CMK (cell line): ENCODE measurements at regions not wholly inside any gene's neighbourhood (a gene's known extent, or its start where the extent isn't known, plus 50 kb on each side); places are given as distances from the start of the nearest gene placed in this dataset.
"Not testable (repeated sequence)": the region's sequence is repeated elsewhere in the genome, so short reads cannot be mapped to it uniquely, and the experiment has no call there.

Experiments used
- DNase-seq: peaks from one replicate; pipeline ENCODE4 v3.0.0-alpha.2; 2010; ENCODE audit warnings: low read depth

DNA sequence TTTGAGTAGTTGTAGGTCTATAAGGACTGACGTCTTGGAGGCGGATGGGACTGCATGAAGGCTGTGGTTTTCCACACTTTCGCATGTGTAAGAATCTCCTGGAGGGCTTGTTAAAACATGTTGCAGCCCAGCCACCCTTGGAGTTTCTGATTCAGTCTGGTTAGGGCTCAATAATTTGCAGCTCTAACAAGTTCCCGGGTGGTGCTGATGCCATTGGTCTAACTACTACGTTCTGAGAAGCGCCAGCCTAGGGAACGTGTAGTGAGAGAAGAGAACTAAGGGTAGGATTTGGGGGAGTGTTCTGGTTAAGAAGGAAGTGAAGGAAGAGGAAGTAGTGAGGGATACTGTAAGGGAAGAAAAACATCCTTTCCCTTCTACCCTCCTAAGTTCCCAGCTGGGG lies 138.9 kb downstream of the LARP7 start:
- no peak for DNase-seq

DNA sequence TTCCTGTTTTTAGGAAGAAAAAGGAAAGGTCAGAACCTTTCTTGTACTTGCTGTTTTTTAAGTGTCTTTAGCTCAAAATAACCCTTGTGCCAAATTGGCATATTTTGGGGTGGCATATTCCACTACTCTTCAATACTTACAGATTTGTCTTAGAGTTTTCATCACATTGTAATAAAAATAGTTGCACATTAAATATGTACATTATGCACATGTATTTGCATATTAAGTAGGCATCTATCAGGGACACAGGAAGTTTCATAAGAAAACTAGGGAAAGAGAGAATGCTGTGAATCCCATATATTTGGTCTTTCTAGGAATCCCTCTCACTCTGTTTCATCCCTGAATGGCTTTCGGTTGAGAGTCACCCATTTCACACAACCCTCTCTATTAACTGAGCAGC lies 139.6 kb downstream of the LARP7 start:
- DNase-seq, result no peak

DNA sequence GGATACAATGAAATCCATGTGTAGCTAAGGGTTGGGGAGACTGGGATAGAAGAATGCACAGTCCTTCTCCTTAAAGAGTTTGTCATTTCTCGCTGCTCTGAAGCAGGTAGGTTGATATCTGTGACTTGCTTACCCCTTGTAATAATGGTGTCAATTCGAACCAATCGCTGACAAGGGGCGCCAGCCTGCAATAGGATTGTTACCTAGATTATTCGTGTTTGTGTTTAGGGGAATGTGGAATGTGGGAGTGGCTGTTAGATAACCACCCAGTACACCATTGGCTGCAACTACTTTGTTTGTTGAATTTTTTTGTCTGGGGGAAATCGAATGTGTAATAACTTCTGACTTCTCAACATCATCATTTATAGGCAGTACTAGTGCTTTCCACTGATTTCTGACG lies 141.6 kb downstream of the LARP7 start:
- no peak for DNase-seq

DNA sequence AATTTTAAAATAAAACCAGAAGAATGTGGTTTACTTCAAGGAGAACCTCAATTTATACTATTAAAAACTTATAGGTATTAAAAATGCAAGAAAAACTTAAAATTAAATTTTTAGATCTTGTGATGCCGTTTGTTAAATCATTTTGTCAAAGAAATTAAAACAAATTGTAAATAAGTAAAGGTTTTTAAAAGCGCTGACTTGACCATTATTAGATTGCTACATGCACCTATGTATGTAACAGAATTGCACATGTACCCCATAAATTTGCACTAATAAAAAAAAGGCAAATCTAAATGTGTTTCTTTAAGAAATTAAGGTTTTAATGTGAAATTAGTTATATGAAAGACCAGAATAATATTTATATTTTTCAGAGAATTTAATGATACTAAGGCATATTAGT lies 156.1 kb downstream of the LARP7 start:
- no peak for DNase-seq

DNA sequence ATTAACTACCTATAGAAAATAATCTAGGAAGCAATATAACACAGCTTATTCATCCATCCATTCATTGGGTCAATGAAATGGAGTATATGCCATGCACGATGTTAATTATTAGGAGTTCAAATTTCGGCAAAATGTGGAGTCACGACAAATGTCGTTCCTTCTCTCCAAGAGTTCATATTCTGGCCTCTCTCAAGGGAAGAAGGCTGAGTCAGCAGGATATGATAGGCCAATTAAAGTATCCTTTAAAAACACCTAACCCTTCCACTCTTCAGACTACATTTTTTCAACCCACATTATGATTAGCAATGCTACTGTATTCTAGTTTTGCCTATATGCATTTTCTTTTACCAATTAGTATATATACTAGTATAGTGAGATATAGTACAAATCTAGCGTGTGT lies 163.1 kb downstream of the LARP7 start:
- DNase-seq, result no peak

DNA sequence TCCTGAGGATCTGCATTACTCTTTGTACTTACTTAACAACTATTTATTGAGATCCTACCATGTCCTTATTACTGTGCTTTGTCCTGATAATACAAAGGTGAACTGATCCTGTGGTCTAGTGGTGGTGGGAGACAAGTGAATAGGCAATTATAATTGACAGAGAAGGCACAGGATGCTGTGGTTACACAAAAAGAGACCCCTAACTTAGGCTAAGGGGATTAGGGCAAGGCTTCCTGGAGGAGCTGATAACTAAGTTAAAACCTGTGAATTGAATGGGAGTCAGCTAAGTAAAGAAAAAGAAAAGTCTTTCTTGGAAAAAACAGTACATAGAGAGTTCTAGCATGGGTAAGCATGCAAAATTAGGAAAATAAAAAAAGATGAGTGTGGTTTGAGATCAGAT lies 164.4 kb downstream of the LARP7 start:
- DNase-seq, result no peak

DNA sequence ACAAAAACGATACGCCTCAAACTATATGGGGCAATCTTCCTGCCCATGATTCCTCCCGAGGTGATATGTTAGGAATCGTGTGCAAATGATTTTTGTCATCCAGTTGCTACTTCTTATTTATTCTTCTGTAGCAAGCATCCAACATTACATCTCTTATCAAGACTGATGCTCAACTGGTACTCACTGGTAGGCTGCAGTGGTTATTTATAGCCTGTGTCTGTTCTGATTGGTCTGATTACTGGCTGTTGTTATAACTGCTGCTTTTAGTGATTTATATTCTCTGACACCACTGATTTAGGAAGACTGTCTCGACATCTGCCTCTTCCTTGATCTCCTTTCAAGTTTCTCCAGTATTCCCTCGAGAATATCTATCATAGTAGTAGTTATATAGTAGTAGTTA lies 165.8 kb downstream of the LARP7 start:
- DNase-seq, result no peak

DNA sequence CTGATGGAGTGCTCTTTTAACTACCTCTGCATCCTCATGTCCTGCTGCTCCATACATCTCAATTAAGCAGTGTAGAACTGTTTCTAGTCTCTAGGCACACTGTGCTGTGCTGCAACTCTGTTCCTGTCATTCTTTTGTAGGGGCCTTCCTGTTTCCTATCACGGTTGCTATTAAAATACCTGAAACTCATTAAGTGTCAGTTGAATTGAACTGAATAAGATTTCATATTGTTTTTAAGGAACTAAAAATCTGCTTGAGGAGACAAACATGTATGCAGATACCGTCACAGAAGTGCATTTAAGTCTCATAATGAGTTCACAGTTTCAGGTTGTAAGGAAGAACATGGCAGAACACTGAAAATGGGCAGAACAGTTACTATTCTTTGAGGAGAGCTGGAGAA lies 170.1 kb downstream of the LARP7 start:
- no peak for DNase-seq

DNA sequence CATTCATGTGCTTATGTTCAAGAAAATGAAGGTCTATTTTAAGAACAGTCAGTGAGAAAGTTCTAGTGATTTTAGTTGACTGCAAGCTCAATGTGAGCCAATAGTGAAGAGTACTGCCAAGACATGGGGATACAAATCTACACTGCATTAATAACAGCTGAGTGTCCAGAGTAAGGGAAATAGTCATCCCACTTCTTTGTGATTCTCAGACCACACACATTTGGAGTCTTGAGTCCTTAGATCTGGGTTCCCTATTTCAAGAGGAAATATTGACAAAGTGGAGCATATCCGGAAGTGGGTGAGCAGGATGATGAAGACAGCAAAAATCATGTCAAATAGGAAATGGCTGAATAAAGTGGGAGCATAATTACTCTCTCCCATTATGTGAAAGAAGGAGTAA lies 171.1 kb downstream of the LARP7 start:
- no peak for DNase-seq

DNA sequence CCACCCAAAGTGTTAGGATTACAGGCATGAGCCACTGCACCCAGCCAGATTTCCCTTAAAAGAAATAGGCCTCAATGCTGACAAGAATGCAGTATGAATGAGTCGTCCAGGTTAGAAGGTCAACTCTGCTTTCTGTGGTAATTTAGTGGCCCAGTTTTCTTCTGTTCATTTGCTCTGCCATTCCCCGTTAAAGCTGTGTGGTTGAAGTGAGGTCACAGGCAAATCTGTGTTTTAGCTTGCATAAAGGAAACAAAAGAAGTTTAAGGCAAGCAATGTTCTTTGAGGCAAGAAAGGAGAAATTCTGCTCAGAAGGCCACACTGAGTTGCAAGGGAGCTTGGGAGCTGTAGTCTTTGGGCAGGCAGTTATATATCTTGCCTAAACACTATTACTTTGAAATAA lies 176.8 kb downstream of the LARP7 start:
- no peak for DNase-seq

DNA sequence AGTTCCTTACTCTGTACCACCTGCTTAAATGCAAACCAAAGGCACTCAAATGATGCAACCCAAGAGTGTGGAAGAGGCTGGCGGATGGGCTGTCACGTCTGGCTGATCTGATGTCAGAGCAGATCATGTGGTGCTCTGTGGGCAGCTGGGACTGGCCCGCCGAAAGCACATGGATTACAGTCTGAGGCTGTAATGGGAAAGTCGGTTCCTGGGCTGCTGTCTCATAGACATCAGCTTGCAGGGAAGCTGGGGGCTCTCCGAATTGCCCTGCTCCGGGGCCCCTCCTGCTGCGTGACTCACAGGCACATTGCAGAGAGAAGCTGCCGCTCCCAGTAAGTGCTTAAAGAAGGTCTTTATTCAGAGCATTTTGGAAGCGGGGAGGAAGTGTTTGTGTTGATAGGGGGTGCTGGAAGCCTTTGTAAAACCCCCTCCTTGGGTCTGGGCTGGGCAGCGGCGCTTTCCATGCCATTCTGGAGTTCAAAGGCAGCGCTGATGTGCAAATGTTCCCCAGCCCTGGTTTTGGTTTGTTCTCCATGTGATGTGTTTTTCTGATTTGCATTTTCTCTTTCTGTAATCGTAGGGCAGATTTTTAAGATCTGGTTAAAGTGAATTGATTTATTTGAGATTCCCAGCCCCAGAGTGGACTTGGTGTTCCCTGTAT lies 181.1 kb downstream of the LARP7 start:
- peak; percentile 5 for DNase-seq

DNA sequence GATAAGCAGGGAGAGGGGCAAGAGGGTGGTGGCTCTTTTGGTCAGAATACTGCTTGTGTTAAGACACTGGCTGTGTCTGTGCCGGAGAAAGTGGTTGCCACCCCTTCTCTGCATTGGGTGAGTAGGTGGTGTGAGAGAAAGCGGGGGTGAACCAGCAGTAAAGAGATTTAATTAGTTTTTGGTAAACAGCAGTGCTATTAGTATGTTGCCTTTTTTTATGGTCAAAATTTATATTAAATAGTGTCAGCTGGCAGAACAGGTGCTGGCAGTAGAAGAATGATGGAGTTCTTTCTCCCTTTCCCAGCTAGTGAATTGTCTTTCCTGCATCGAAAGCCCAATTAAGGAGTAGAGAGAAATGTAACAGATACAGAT lies 181.6 kb downstream of the LARP7 start:
- DNase-seq, result no peak

DNA sequence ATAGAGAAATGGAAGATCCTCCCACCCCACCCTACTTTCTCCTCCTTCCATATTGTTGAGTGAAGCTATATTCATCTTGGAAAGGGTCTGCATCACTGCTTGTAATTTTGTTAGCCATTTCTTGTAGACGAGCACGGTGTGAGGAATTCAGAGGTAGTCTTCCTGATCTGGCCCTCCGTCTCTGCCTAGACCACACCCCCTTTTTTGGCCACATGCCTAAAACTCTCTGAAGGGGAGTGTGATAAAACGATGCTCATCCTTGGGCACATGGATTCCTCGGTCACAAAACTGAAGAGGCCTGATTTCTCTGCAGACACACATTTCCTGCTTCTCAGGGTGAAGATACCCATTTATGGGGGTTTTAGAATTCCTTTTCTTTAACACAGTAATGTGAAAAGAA lies 182.8 kb downstream of the LARP7 start:
- DNase-seq, result no peak

DNA sequence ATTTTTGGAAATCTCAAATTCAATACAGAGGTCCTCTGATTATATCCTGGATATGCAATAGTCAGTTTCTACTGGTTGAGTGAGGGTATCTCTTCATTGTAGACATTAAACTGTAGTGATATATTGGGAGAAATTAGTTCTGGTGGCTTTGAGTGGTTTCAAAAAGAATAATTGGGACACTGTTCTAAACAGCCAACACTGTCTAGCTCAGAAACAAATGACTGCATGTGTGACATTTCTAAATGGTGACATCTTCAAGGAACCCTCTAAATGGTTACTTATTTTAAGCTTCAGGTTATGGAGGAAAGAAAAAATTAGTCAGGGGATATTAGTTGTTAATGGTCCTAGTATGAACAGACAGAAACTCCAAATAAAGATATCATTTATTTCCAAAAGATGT lies 186.2 kb downstream of the LARP7 start:
- no peak for DNase-seq

DNA sequence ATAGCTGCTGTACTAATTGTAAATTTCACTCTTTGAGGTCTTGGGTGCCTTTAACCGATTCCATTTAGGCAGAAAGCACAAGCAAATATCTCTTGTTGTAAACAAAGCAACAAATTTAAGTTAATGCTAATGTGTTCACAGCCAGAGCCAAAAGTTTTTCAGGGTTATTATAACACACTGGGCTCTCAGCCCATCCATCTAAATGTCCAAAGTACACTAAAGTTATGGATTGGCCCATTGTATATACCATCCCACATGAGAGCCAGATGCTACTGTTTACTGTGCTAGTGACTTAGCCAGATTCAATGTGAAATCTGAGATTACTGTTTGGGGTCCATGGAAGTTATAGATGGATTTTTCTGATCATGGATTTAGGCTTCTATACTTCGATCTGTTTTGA lies 186.7 kb downstream of the LARP7 start:
- no peak for DNase-seq

DNA sequence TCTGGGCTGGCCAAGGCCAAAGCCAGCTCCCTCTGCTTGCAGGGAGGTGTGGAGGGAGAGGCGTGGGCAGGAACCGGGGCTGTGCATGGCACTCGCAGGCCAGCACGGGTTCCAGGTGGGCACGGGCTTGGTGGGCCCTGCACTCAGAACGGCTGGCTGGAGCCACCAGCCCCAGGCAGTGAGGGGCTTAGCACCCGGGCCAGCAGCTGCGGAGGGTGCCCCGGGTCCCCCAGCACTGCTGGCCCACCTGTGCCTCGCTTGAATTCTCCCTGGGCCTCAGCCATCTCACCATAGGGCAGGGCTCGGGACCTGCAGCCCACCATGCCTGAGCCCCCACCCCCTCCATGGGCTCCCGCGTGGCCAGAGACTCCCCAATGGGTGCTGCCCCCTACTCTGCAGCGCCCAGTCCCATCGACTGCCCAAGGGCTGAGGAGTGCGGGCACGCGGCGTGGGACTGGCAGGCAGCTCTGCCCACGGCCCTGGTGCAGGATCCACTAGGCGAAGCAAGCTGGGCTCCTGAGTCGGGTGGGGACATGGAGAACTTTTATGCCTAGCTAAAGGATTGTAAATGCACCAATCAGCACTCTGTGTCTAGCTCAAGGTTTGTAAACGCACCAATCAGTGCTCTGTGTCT lies 193.9 kb downstream of the LARP7 start:
- DNase-seq, result no peak

DNA sequence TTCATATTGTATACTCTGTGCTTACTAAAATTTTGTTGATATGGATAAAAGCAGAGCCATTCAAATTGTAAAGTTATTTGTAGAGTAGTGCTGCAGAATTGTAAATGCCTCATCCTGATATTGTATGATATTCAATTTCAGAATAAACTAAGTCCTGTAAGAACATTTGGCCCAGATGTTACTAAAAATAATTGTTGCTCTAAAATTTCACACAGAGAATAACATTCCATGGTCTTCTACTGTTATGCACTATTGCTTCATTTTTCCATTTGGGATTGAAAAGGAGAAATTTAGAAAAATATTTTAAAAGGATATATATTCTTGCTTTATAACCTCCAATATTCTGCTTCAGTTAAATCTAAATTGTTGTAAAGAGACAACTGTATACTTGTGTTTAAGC lies 195.6 kb downstream of the LARP7 start:
- no peak for DNase-seq

DNA sequence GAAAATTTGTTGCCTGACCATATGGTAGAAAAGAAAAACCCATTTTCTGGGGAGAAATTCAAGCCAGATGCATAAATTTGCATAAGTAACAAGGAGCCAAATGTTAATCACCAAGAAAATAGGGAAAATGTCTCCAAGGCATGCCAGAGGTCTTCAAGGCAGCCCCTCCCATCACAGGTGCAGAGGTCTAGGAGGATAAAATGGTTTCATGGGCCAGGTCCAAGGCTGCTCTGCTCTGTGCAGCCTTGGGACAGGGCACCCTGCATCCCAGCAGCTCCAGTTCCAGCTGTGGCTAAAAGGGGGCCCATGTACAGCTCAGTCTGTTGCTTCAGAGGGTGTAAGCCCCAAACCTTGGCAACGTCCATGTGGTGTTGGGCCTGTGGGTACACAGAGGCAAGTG lies 200.0 kb downstream of the LARP7 start:
- no peak for DNase-seq

DNA sequence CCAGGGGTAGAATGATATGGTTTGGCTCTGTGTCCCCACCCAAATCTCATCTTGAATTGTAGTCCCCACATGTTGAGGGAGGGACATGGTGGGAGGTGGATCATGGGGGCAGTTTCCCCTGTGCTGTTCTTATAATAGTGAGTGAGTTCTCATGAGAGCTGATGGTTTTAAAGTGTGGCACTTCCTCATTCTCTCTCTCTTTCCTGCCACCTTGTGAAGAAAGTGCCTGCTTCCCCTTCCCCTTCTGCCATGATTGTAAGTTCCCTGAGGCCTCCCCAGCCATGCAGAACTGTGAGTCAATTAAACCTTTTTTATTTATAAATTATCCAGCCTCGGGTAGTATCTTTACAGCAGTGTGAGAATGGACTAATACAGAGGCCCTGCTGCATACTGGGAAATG lies 201.1 kb downstream of the LARP7 start:
- DNase-seq, result not testable (repeated sequence)

DNA sequence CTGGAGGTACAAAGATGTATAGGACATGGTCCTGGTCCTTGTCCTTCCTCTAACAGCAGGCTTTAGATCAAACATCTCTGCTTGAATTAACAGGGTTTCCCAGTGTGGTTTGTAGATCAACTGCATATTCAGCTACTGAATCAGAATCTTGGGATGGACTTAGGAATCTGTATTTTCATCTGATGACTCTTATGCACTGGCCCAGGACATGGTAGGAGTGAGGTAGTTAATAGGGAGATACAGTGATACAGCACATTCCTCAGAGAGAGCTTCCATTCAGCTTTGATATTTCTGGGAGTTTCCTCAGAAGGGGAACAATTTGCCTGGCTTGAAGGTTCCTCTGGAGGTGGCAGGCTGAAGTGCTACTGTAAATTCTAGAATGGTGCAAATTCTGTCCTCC lies 203.1 kb downstream of the LARP7 start:
- no peak for DNase-seq

DNA sequence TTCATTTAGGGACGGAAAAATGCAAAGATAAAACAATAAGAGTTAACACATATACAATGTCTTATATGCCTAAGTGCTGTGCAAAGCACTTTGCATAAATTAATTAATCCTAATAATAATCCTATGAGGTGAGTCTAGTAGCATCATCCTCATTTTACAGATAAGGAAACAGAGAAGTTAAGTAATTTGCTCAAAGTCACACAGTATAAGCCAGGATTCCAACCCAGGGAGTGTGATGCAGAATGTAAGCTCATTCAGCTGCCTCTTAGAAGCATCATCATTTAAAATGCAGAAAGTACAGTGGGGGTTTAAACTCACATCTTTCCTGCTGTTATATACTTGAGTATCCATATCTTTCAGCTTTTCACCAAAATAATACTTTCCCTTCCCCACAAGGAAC lies 203.7 kb downstream of the LARP7 start:
- no peak for DNase-seq

DNA sequence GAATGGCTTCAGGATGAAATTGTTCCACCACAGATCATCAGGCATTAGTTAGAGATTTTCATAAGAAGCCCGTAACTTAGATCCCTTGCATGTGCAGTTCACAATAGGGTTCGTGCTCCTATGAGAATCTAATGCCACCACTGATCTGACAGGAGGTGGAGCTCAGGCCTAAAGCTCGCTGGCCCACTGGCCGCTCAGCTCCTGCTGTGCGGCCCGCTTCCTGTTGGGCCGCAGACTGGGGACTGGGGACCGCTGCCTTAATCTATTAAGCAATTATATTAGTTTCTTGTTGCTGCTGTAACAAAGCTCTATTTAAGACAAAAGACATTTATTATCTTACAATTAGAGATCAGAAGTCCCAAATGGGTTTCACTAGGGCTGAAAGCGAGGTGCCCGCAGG lies 205.6 kb downstream of the LARP7 start:
- DNase-seq, result no peak

DNA sequence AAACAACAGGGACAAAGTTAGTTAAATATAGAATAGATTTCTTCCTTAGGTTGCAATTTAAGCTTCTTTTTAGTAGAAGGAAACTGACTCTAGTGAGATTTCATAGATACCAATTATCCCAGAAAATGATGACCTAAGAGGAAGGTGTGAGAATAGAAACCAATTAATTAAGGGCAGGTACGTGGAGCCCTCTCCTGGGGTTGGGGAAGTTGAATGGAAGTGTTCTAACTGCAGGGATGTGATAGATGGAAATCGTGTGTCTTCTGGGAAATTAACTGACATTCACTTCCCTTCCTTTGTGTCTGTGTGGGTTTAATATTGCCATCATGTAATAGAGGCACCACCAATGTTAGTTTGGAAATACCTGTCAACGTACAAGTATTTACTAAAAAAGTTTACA lies 204.1 kb upstream of the ANK2 start:
- no peak for DNase-seq

DNA sequence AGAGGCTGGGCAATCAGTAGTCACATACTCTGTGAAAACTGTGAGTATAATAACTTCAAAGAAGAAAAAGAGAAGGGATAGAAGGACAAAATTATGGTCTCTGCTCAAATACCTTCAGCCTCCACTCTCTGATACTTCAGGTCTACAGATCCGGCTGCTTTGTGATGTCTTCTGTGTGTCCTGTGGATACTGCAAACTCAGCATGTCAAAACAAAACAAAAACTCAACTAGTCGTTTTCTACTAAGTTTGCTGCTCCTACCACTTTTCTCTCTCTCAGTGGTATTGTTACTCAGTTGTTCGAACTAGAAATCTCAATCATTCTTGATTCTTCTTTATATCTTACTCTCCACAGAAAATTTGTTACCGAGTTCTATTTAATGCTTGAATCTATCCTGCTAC lies 202.4 kb upstream of the ANK2 start:
- no peak for DNase-seq

DNA sequence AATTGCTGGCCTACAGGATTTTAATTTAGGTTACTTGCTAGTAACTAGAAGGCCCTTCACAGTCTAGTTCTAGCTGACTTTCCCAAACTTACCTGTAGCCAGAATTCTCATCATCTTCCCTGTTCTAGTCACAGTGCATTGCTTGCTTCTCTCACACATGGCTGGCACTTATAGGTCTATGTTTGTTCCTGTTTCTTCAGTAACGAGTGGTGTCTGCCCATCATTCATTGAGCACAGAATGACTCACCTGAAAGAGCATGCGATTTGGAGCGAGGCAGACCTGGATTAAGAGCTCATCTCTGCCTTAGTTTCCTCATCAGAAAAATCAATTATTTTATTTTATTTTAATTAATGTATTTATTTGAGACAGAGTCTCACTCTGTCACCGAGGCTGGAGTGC lies 201.7 kb upstream of the ANK2 start:
- no peak for DNase-seq
